IMR-90 (cell line): ENCODE measurements at regions not wholly inside any gene's neighbourhood (a gene's known extent, or its start where the extent isn't known, plus 50 kb on each side); places are given as distances from the start of the nearest gene placed in this dataset.

Experiments used
- ATAC-seq: fragments of 200-7000 bp; cut with Tn5 transposase; 2 replicates; pipeline ENCODE4 v1.9.1; 2020; ENCODE audit warnings: low read depth, mild to moderate bottlenecking, moderate library complexity
- BruUV-seq: library from RNA; stranded (reverse); fragments of 400-500 nt; replicated peaks from 2 replicates; lab custom pipeline; 2021; lab: Mats Ljungman, UMichigan
- CTCF ChIA-PET: fragments of 300-600 bp; formaldehyde crosslinking; extraction: SDS; loops from one replicate; lab custom pipeline; 2021; ENCODE audit warnings: antibody characterized with exemption; lab: Yijun Ruan, JAX
- POLR2A ChIA-PET: fragments of 300-600 bp; sonication (Branson Sonifier 250); formaldehyde crosslinking; loops from one replicate; lab custom pipeline; 2022; ENCODE audit warnings: antibody characterized with exemption; ENCODE audit not compliant: unreplicated experiment; lab: Charles Lee
- DNase-seq: peaks from one replicate; pipeline ENCODE4 v3.0.0; 2013
- H2AFZ ChIP-seq: replicated peaks from 2 replicates; pipeline ENCODE3; 2013; ENCODE audit warnings: low read length, mild to moderate bottlenecking; ENCODE audit not compliant: poor library complexity
- H2AK5ac ChIP-seq: 2 replicates; pipeline ENCODE4 v1.6.1; 2013; ENCODE audit warnings: low read depth, low read length, inconsistent platforms
- H2AK9ac ChIP-seq: replicated peaks from 2 replicates; pipeline ENCODE3; 2013; ENCODE audit warnings: mild to moderate bottlenecking, low read depth, low read length, moderate library complexity; ENCODE audit not compliant: poor library complexity
- H2BK120ac ChIP-seq: 2 replicates; pipeline ENCODE4 v1.6.1; 2013; ENCODE audit warnings: low read depth, low read length, inconsistent platforms
- H2BK15ac ChIP-seq: 3 replicates; pipeline ENCODE4 v1.6.1; 2013; ENCODE audit warnings: low read depth, low read length, inconsistent platforms
- H2BK20ac ChIP-seq: 2 replicates; pipeline ENCODE4 v1.6.1; 2013; ENCODE audit warnings: low read depth, mild to moderate bottlenecking, inconsistent platforms, low read length, moderate library complexity
- H2BK5ac ChIP-seq: 2 replicates; pipeline ENCODE4 v1.6.1; 2013; ENCODE audit warnings: mild to moderate bottlenecking, low read depth, low read length, inconsistent platforms; ENCODE audit not compliant: poor library complexity, severe bottlenecking
- H3K14ac ChIP-seq: replicated peaks from 2 replicates; pipeline ENCODE4 v1.6.1; 2013; ENCODE audit warnings: low read depth, low read length, inconsistent platforms
- H3K18ac ChIP-seq: 2 replicates; pipeline ENCODE4 v1.6.1; 2013; ENCODE audit warnings: low read depth, low read length, control low read depth
- H3K23ac ChIP-seq: 2 replicates; pipeline ENCODE4 v1.6.1; 2013; ENCODE audit warnings: low read depth, low read length, inconsistent platforms
- H3K27ac ChIP-seq: 2 replicates; pipeline ENCODE4 v1.5.1; 2013; ENCODE audit warnings: mild to moderate bottlenecking, control low read depth, low read length; ENCODE audit not compliant: insufficient read depth
- H3K27me3 ChIP-seq: 2 replicates; pipeline ENCODE4 v1.6.1; 2013; ENCODE audit warnings: low read length; ENCODE audit not compliant: control insufficient read depth, insufficient read depth
- H3K36me3 ChIP-seq: 2 replicates; pipeline ENCODE4 v1.6.1; 2013; ENCODE audit warnings: low read length, mixed read lengths; ENCODE audit not compliant: control insufficient read depth, insufficient read depth
- H3K4ac ChIP-seq: 2 replicates; pipeline ENCODE4 v1.6.1; 2013; ENCODE audit warnings: low read depth, low read length, inconsistent platforms
- H3K4me1 ChIP-seq: 2 replicates; pipeline ENCODE4 v1.6.1; 2013; ENCODE audit warnings: low read length, mixed read lengths; ENCODE audit not compliant: control insufficient read depth, insufficient read depth
- H3K4me2 ChIP-seq: 2 replicates; pipeline ENCODE4 v1.6.1; 2013; ENCODE audit warnings: low read depth, mild to moderate bottlenecking, control low read depth, low read length, moderate library complexity
- H3K4me3 ChIP-seq: 2 replicates; pipeline ENCODE4 v1.5.1; 2013; ENCODE audit warnings: low read depth, mild to moderate bottlenecking, control low read depth, low read length, moderate library complexity; ENCODE audit not compliant: insufficient read depth
- H3K56ac ChIP-seq: 2 replicates; pipeline ENCODE4 v1.6.1; 2013; ENCODE audit warnings: low read length, inconsistent platforms; ENCODE audit not compliant: insufficient read depth; ENCODE audit errors: extremely low read depth
- H3K79me1 ChIP-seq, 2 experiments: 2 replicates each; pipeline ENCODE4 v1.6.1; 2013; ENCODE audit warnings: low read length in 2 of 2, inconsistent platforms in 1 of 2, low read depth in 1 of 2
- H3K9ac ChIP-seq: 2 replicates; pipeline ENCODE4 v1.6.1; 2013; ENCODE audit warnings: low read depth, low read length, control low read depth
- H3K9me1 ChIP-seq: 2 replicates; pipeline ENCODE4 v1.6.1; 2013; ENCODE audit warnings: low read length, inconsistent platforms; ENCODE audit not compliant: insufficient read depth
- H3K9me3 ChIP-seq: 2 replicates; pipeline ENCODE4 v1.6.1; 2013; ENCODE audit warnings: low read length; ENCODE audit not compliant: control insufficient read depth, insufficient read depth
- H4K20me1 ChIP-seq: 2 replicates; pipeline ENCODE4 v1.6.1; 2013; ENCODE audit warnings: low read length, inconsistent platforms; ENCODE audit not compliant: insufficient read depth
- H4K5ac ChIP-seq: 2 replicates; pipeline ENCODE4 v1.6.1; 2013; ENCODE audit warnings: mild to moderate bottlenecking, low read depth, low read length, control low read depth
- H4K8ac ChIP-seq, 2 experiments: 2 replicates each; pipeline ENCODE4 v1.6.1; 2013; ENCODE audit warnings: low read depth in 2 of 2, low read length in 2 of 2, control low read depth in 1 of 2, inconsistent platforms in 1 of 2
- H4K91ac ChIP-seq: 2 replicates; pipeline ENCODE4 v1.6.1; 2013; ENCODE audit warnings: low read depth, low read length, inconsistent platforms; ENCODE audit not compliant: insufficient read depth
- CEBPB ChIP-seq: IDR thresholded peaks from 2 replicates; pipeline ENCODE4 v1.6.1; 2012; ENCODE audit warnings: low read depth, low read length, improper control_type of control experiment
- CHD1 ChIP-seq: IDR thresholded peaks from 2 replicates; pipeline ENCODE4 v1.6.1; 2012; ENCODE audit warnings: low read depth, low read length, improper control_type of control experiment
- CTCF ChIP-seq: conservative IDR thresholded peaks from 2 replicates; pipeline ENCODE4 v1.5.1; 2012; ENCODE audit warnings: mild to moderate bottlenecking, low read depth, low read length, improper control_type of control experiment
- FOS ChIP-seq: fragments of 150-350 bp; IDR thresholded peaks from 2 replicates; pipeline ENCODE4 v1.6.1; 2016; ENCODE audit warnings: low read depth, low read length
- MAZ ChIP-seq: IDR thresholded peaks from 2 replicates; pipeline ENCODE4 v1.6.1; 2012; ENCODE audit warnings: low read depth, mild to moderate bottlenecking, low read length, improper control_type of control experiment, moderate library complexity, borderline replicate concordance
- MXI1 ChIP-seq: IDR thresholded peaks from 2 replicates; pipeline ENCODE4 v1.6.1; 2012; ENCODE audit warnings: low read depth, mild to moderate bottlenecking, low read length, moderate library complexity, borderline replicate concordance
- POLR2A ChIP-seq: IDR thresholded peaks from 2 replicates; pipeline ENCODE4 v1.6.1; 2012; ENCODE audit warnings: mild to moderate bottlenecking, low read depth, low read length
- RAD21 ChIP-seq: IDR thresholded peaks from 2 replicates; pipeline ENCODE4 v1.6.1; 2012; ENCODE audit warnings: low read length, improper control_type of control experiment
- RCOR1 ChIP-seq: IDR thresholded peaks from 2 replicates; pipeline ENCODE4 v1.6.1; 2012; ENCODE audit warnings: mild to moderate bottlenecking, low read length, improper control_type of control experiment; ENCODE audit not compliant: insufficient replicate concordance
- RFX5 ChIP-seq: IDR thresholded peaks from 2 replicates; pipeline ENCODE4 v1.8.0; 2012; ENCODE audit warnings: low read depth, mild to moderate bottlenecking, low read length, moderate library complexity
- SMC3 ChIP-seq: fragments of 150-350 bp; IDR thresholded peaks from 2 replicates; pipeline ENCODE4 v1.6.1; 2016; ENCODE audit warnings: low read depth, mild to moderate bottlenecking, antibody characterized with exemption, low read length, moderate library complexity
- USF2 ChIP-seq: fragments of 150-350 bp; IDR thresholded peaks from 2 replicates; pipeline ENCODE4 v1.6.1; 2017; ENCODE audit warnings: mild to moderate bottlenecking, antibody characterized with exemption, low read length, low read depth
- WGBS, 2 experiments: methylation state at CpG; one replicate each; pipeline versions ENCODE4 v1.1.5 to v1.1.7; 2013; ENCODE audit warnings: missing lambda C conversion rate in 2 of 2; ENCODE audit not compliant: insufficient read length in 1 of 2; ENCODE audit errors: extremely low coverage in 2 of 2; 5-methylcytosine and 5-hydroxymethylcytosine counted together
- dilution Hi-C: fragments of 300-500 bp; cut with HindIII; formaldehyde crosslinking; loops from one replicate; pipeline ENCODE4 v1.14.3; 2018; ENCODE audit warnings: low sequenced_read_pairs; ENCODE audit not compliant: unreplicated experiment
- in situ Hi-C: fragments of 300-500 bp; cut with MboI; formaldehyde crosslinking; loops from 3 replicates; pipeline ENCODE4 v1.14.3; 2019; ENCODE audit warnings: low sequenced_read_pairs, inconsistent platforms, mixed read lengths
- intact Hi-C: fragments of 100-400 bp; cut with micrococcal nuclease; formaldehyde crosslinking; loops from 2 replicates; pipeline ENCODE4 v1.10.0; 2022

GRCh38 chr2:175457895-175458448 lies 276.5 kb upstream of the ATP5MC3 start:
- ATAC-seq (no peak), DNase-seq (no peak)
- Histone ChIP-seq H3K14ac (no peak overlapping the region), H3K27ac (no peak overlapping the region), H4K5ac (no peak overlapping the region), H3K9ac (no peak overlapping the region), H3K18ac (no peak overlapping the region), H2BK120ac (no peak overlapping the region), H3K4ac (no peak overlapping the region), H2BK5ac (no peak overlapping the region), H3K56ac (no peak overlapping the region), H3K9me3 (no peaks in the 10 kb centered on the region), H2BK15ac (no peak overlapping the region), H3K4me1 (no peaks in the 10 kb centered on the region), H4K91ac (no peak overlapping the region), H2AK5ac (no peak overlapping the region), H2AK9ac (no peak overlapping the region), H3K9me1 (no peaks in the 10 kb centered on the region), H3K4me2 (no peak overlapping the region), H4K20me1 (no peaks in the 10 kb centered on the region), H3K4me3 (no peak overlapping the region), H3K23ac (no peak overlapping the region), H3K27me3 (no peaks in the 10 kb centered on the region), H2BK20ac (no peak overlapping the region), H3K79me1 (no peaks in the 10 kb centered on the region), H4K8ac (no peak overlapping the region), H2AFZ (no peak overlapping the region), H3K36me3 (no peaks in the 10 kb centered on the region)
- no CpG with 5 or more reads among the region's 7 CpGs for WGBS, 2 experiments
- dilution Hi-C loops (no loop called here), in situ Hi-C loops (no loop called here), intact Hi-C loops (no loop called here)
- ChIA-PET CTCF (no interaction called here), POLR2A (no interaction called here)
- no TSS peak for BruUV-seq
- TF ChIP-seq RFX5 (no peak), POLR2A (no peak), CTCF (no peak), USF2 (no peak), MAZ (no peak), SMC3 (no peak), FOS (no peak), RAD21 (no peak), CHD1 (no peak), MXI1 (no peak), CEBPB (no peak), RCOR1 (no peak)
